SK-N-SH (cell line): ENCODE measurements at regions not wholly inside any gene's neighbourhood (a gene's known extent, or its start where the extent isn't known, plus 50 kb on each side); places are given as distances from the start of the nearest gene placed in this dataset.

Experiments used
- CTCF ChIA-PET: fragments of 300-600, 350-600 bp; formaldehyde crosslinking; extraction: SDS; loops from one replicate; lab custom pipeline; 2021; lab: Yijun Ruan, JAX
- POLR2A ChIA-PET: fragments of 350-600 bp; sonication (Branson Sonifier 250); formaldehyde crosslinking; extraction: SDS; loops from one replicate; lab custom pipeline; 2020; ENCODE audit warnings: antibody characterized with exemption, inconsistent platforms; lab: Yijun Ruan, JAX
- DNase-seq: peaks from one replicate; pipeline ENCODE4 v3.0.0; 2012
- H2AFZ ChIP-seq: fragments of 200-600 bp; sonication (generic); 2 replicates; pipeline ENCODE4 v1.8.1; 2016; ENCODE audit warnings: antibody characterized with exemption, mild to moderate bottlenecking, low read depth
- H3F3A ChIP-seq: fragments of 200-600 bp; sonication (generic); replicated peaks from 2 replicates; pipeline ENCODE3; 2016; ENCODE audit warnings: antibody characterized with exemption, mild to moderate bottlenecking; ENCODE audit not compliant: insufficient read depth
- H3K27ac ChIP-seq, 2 experiments: fragments of 200-500 bp in 1 of 2; fragments of 200-600 bp in 1 of 2; sonication (Bioruptor generic) in 1 of 2; sonication (generic), shearing (Covaris generic) in 1 of 2; 2 replicates each; pipeline versions ENCODE4 v1.5.1 to v1.6.1; 2014 to 2016; ENCODE audit warnings: low read depth in 2 of 2, inconsistent platforms in 1 of 2, low read length in 1 of 2, mild to moderate bottlenecking in 1 of 2, mixed read lengths in 1 of 2
- H3K27me3 ChIP-seq: fragments of 200-600 bp; sonication (generic), shearing (Covaris generic); 2 replicates; pipeline ENCODE4 v1.6.1; 2016; ENCODE audit warnings: mixed run types; ENCODE audit not compliant: insufficient read depth
- H3K36me3 ChIP-seq, 2 experiments: fragments of 200-500 bp in 1 of 2; fragments of 200-600 bp in 1 of 2; sonication (Bioruptor generic) in 1 of 2; sonication (generic) in 1 of 2; replicated peaks in 1 of 2; 2 replicates each; pipeline versions ENCODE3 to v1.5.1; 2014 to 2016; ENCODE audit warnings: low read length in 1 of 2, mild to moderate bottlenecking in 1 of 2; ENCODE audit not compliant: insufficient read depth in 2 of 2, control insufficient read depth in 1 of 2
- H3K4me1 ChIP-seq, 2 experiments: fragments of 200-500 bp in 1 of 2; fragments of 200-600 bp in 1 of 2; sonication (Bioruptor generic) in 1 of 2; sonication (generic), shearing (Covaris generic) in 1 of 2; 2 replicates each; pipeline versions ENCODE4 v1.5.1 to v1.6.1; 2014 to 2016; ENCODE audit warnings: low read depth in 1 of 2, low read length in 1 of 2, mixed run types in 1 of 2; ENCODE audit not compliant: insufficient read depth in 2 of 2, control insufficient read depth in 1 of 2
- H3K4me2 ChIP-seq: fragments of 200-600 bp; sonication (generic), shearing (Covaris generic); 2 replicates; pipeline ENCODE4 v1.6.1; 2017; ENCODE audit warnings: mixed run types
- H3K4me3 ChIP-seq, 2 experiments: fragments of 200-500 bp in 1 of 2; fragments of 200-600 bp in 1 of 2; sonication (Bioruptor generic) in 1 of 2; sonication (generic), shearing (Covaris generic) in 1 of 2; 2 replicates each; pipeline versions ENCODE4 v1.5.1 to v1.8.1; 2014 to 2016; ENCODE audit warnings: low read depth in 2 of 2, inconsistent platforms in 1 of 2, low read length in 1 of 2, mild to moderate bottlenecking in 1 of 2, mixed read lengths in 1 of 2, moderate library complexity in 1 of 2
- H3K79me2 ChIP-seq: fragments of 200-600 bp; sonication (generic); 2 replicates; pipeline ENCODE4 v1.8.1; 2017; ENCODE audit warnings: mild to moderate bottlenecking; ENCODE audit not compliant: insufficient read depth
- H3K9ac ChIP-seq: fragments of 200-600 bp; sonication (generic); 2 replicates; pipeline ENCODE4 v1.6.1; 2017; ENCODE audit warnings: mixed run types
- H3K9me2 ChIP-seq: fragments of 200-600 bp; sonication (generic); 2 replicates; pipeline ENCODE4 v1.6.1; 2017; ENCODE audit warnings: mixed run types
- H3K9me3 ChIP-seq: fragments of 200-600 bp; sonication (generic); 2 replicates; pipeline ENCODE4 v1.6.1; 2017; ENCODE audit warnings: mixed run types, mild to moderate bottlenecking, moderate library complexity
- H4K20me1 ChIP-seq: fragments of 200-600 bp; sonication (generic); 2 replicates; pipeline ENCODE4 v1.6.1; 2017; ENCODE audit warnings: mild to moderate bottlenecking, mixed run types; ENCODE audit not compliant: insufficient read depth
- CHD2 ChIP-seq: fragments of 150-350 bp; IDR thresholded peaks from 2 replicates; pipeline ENCODE4 v1.6.1; 2018; ENCODE audit warnings: low read length; ENCODE audit not compliant: partially characterized antibody
- FOSL2 ChIP-seq: IDR thresholded peaks from 2 replicates; pipeline ENCODE4 v1.4.0; 2012; ENCODE audit warnings: low read depth, mild to moderate bottlenecking, moderate library complexity, borderline replicate concordance
- FOXJ3 ChIP-seq: sonication (generic); formaldehyde crosslinking; IDR thresholded peaks from 2 replicates; pipeline ENCODE4 v1.5.1; 2020; ENCODE audit warnings: mild to moderate bottlenecking, missing genetic modification reagents
- FOXM1 ChIP-seq: IDR thresholded peaks from 2 replicates; pipeline ENCODE4 v1.4.0; 2012; ENCODE audit warnings: low read depth, mild to moderate bottlenecking
- GATA2 ChIP-seq: sonication (generic); formaldehyde crosslinking; IDR thresholded peaks from 2 replicates; pipeline ENCODE4 v1.5.0; 2020; ENCODE audit warnings: mild to moderate bottlenecking, missing genetic modification reagents
- IRF3 ChIP-seq: fragments of 150-350 bp; IDR thresholded peaks from 2 replicates; pipeline ENCODE4 v1.6.1; 2016; ENCODE audit warnings: mild to moderate bottlenecking, low read depth, low read length
- MEF2A ChIP-seq: IDR thresholded peaks from 2 replicates; pipeline ENCODE4 v1.4.0; 2012; ENCODE audit warnings: low read depth, borderline replicate concordance
- MXI1 ChIP-seq: IDR thresholded peaks from 2 replicates; pipeline ENCODE4 v1.6.1; 2012; ENCODE audit warnings: mild to moderate bottlenecking, low read depth, low read length, improper control_type of control experiment
- NFIC ChIP-seq: IDR thresholded peaks from 2 replicates; pipeline ENCODE4 v1.4.0; 2012; ENCODE audit warnings: borderline replicate concordance
- NRF1 ChIP-seq: IDR thresholded peaks from 2 replicates; pipeline ENCODE4 v1.6.1; 2012; ENCODE audit warnings: low read depth, mild to moderate bottlenecking, low read length
- POLR2AphosphoS5 ChIP-seq: IDR thresholded peaks from 2 replicates; pipeline ENCODE4 v1.6.1; 2012; ENCODE audit warnings: low read depth, low read length
- REST ChIP-seq: IDR thresholded peaks from 2 replicates; pipeline ENCODE4 v1.6.1; 2012; ENCODE audit warnings: mild to moderate bottlenecking, low read depth, low read length, moderate library complexity
- RFX5 ChIP-seq: IDR thresholded peaks from 2 replicates; pipeline ENCODE4 v1.6.1; 2012; ENCODE audit warnings: mild to moderate bottlenecking, improper control_type of control experiment, low read length
- TAF1 ChIP-seq: IDR thresholded peaks from 2 replicates; pipeline ENCODE4 v1.6.1; 2012; ENCODE audit warnings: low read depth, mild to moderate bottlenecking, low read length, moderate library complexity, borderline replicate concordance
- USF1 ChIP-seq: IDR thresholded peaks from 2 replicates; pipeline ENCODE4 v1.4.0; 2012; ENCODE audit warnings: low read depth, borderline replicate concordance
- YY1 ChIP-seq: IDR thresholded peaks from 2 replicates; pipeline ENCODE4 v1.4.0; 2012; ENCODE audit warnings: low read depth, mild to moderate bottlenecking
- WGBS: methylation state at CpG from one replicate; pipeline ENCODE4 v1.1.6; 2017; ENCODE audit warnings: low lambda C conversion rate; 5-methylcytosine and 5-hydroxymethylcytosine counted together
- TF ChIP-seq, protein P1 (sequence below): IDR thresholded peaks from 2 replicates; pipeline ENCODE4 v1.4.0; 2012; ENCODE audit warnings: low read depth
- TF ChIP-seq, protein P2 (sequence below): IDR thresholded peaks from 2 replicates; pipeline ENCODE4; 2012

DNA sequence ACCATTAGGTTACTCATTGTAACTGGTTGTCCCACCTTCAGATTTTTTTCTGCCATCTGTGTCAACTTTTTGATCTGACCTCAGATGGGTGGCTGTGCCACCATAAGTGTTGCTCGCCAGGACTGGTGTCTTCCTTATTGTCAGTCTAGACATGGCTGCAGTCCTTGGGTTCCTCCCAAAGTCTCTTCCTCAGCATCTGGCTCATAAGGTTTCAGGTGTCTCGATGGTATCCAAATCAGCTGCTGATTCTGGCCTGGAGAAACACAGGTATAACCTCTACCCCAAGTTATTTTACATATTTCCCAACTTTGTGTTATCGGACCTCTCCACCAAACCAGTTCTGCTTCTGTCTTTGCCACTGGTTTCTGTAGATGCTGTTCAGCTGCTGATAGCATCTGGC is 158.5 kb downstream of the ZNF518B start:
- H3K9ac ChIP-seq: no peak overlapping the region
- H3K9me2 ChIP-seq: no peaks in the 10 kb centered on the region
- WGBS: 3% methylated on average over 3 of the region's 3 CpGs
- no peak overlapping the region for H3K4me3 ChIP-seq
- H3F3A ChIP-seq: no peaks in the 10 kb centered on the region
- H3K4me2 ChIP-seq: no peak overlapping the region
- H3K4me1 ChIP-seq: no peaks in the 10 kb centered on the region
- CTCF ChIA-PET: no interaction called here
- no peaks in the 10 kb centered on the region for H3K79me2 ChIP-seq
- DNase-seq: no peak
- H3K27me3 ChIP-seq: no peaks in the 10 kb centered on the region
- H2AFZ ChIP-seq: no peak overlapping the region
- H3K9me3 ChIP-seq: no peaks in the 10 kb centered on the region
- POLR2A ChIA-PET: no interaction called here
- no peak overlapping the region for H3K27ac ChIP-seq
- no peak for TF ChIP-seq GATA2
- no peak for TF ChIP-seq IRF3
- no peak for TF ChIP-seq YY1
- no peak for TF ChIP-seq FOXJ3 (CRISPR knock-in tag)
- no peak for TF ChIP-seq NRF1
- TF ChIP-seq RFX5: no peak
- no peak for TF ChIP-seq USF1
- TF ChIP-seq FOSL2: no peak
- no peak for TF ChIP-seq MXI1
- TF ChIP-seq CHD2: no peak
- no peaks in the 10 kb centered on the region for H4K20me1 ChIP-seq
- H3K36me3 ChIP-seq: no peaks in the 10 kb centered on the region

GRCh38 chr4:10296730-10297129 is 160.5 kb downstream of the ZNF518B start:
- no peak for DNase-seq
- no peaks in the 10 kb centered on the region for H4K20me1 ChIP-seq
- no peaks in the 10 kb centered on the region for H3F3A ChIP-seq
- H3K4me1 ChIP-seq: no peaks in the 10 kb centered on the region
- CTCF ChIA-PET: no interaction called here
- 4% methylated on average over 3 of the region's 3 CpGs for WGBS
- no peak overlapping the region for H3K9ac ChIP-seq
- H2AFZ ChIP-seq: no peak overlapping the region
- H3K9me3 ChIP-seq: no peaks in the 10 kb centered on the region
- no peaks in the 10 kb centered on the region for H3K27me3 ChIP-seq
- H3K36me3 ChIP-seq: no peaks in the 10 kb centered on the region
- no peak overlapping the region for H3K27ac ChIP-seq
- no peaks in the 10 kb centered on the region for H3K9me2 ChIP-seq
- POLR2A ChIA-PET: no interaction called here
- H3K79me2 ChIP-seq: no peaks in the 10 kb centered on the region
- no peak overlapping the region for H3K4me2 ChIP-seq
- no peak overlapping the region for H3K4me3 ChIP-seq
- TF ChIP-seq MEF2A: no peak
- no peak for TF ChIP-seq IRF3
- TF ChIP-seq FOXM1: no peak
- TF ChIP-seq, protein P1, sequence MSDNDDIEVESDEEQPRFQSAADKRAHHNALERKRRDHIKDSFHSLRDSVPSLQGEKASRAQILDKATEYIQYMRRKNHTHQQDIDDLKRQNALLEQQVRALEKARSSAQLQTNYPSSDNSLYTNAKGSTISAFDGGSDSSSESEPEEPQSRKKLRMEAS: no peak
- TF ChIP-seq POLR2AphosphoS5: no peak
- no peak for TF ChIP-seq NFIC
- TF ChIP-seq, protein P2, sequence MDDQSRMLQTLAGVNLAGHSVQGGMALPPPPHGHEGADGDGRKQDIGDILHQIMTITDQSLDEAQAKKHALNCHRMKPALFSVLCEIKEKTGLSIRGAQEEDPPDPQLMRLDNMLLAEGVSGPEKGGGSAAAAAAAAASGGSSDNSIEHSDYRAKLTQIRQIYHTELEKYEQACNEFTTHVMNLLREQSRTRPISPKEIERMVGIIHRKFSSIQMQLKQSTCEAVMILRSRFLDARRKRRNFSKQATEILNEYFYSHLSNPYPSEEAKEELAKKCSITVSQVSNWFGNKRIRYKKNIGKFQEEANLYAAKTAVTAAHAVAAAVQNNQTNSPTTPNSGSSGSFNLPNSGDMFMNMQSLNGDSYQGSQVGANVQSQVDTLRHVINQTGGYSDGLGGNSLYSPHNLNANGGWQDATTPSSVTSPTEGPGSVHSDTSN: no peak
- no peak for TF ChIP-seq GATA2
- TF ChIP-seq USF1: no peak
- no peak for TF ChIP-seq TAF1
- TF ChIP-seq REST: no peak
